ENCODE measurements at regions not wholly inside any gene's neighbourhood (a gene's known extent, or its start where the extent isn't known, plus 50 kb on each side); places are given as distances from the start of the nearest gene placed in this dataset.
A peak's percentile ranks its signal among the peaks of the same experiment; 100 is the strongest.
"Not testable (repeated sequence)": the region's sequence is repeated elsewhere in the genome, so short reads cannot be mapped to it uniquely, and the experiment has no call there.

DNA sequence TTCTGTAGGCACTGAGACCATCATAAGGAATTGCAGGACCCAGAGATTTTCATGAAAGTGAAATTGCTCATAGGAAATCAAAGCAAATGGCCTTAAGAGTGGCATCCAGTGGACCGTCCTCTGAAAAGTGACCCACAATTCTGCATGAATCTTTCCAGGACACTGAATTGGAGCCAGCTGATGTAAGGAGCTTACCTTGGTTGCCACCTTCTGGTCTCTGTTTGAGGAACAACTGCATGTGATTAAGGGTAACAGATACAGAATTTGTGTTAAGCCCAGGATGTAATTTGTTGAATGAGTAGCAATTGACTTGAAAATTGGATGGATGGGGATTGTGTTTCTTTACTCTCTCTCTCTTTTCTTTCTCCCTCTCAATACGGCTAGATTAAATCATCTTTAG lies 49.9 kb upstream of the GAS1 start:
- no peak for DNase-seq

DNA sequence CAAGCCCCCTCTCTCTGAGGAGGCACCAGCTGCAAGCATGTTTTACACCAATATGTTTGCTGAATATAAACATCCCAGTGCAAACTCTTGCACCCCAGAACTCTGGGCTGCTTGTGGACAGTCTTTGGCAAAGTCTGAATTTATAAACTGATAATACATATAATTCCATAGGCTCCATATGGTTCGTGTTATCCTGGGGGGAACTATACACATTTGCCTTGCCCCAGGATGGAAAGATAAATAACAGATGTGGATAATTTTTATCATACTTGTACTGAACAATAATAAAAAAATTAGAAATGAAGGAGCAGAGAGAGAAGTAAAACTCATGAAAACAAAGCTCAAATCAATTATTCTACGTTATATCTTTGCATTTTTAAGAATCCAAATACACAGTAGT lies 50.6 kb upstream of the GAS1 start:
- DNase-seq: no peak

DNA sequence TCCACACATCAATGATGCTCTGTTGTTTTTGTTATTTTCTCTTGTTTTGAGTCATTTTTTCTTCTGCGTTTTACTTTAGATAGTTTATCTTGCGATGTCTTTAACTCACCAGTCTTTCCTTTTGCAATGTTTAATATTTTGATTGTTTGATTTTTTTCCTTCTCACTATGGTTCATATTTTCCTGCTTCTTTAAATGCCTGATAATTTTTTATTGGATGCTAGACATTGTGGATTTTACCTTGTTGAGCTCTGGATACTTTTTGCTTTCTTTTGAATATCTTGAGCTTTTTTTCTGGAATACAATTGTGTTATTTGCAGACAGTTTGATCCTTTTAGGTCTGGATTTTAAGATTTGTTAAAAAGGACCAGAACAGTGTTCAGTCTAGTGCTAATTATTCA lies 55.2 kb upstream of the GAS1 start:
- DNase-seq: no peak

DNA sequence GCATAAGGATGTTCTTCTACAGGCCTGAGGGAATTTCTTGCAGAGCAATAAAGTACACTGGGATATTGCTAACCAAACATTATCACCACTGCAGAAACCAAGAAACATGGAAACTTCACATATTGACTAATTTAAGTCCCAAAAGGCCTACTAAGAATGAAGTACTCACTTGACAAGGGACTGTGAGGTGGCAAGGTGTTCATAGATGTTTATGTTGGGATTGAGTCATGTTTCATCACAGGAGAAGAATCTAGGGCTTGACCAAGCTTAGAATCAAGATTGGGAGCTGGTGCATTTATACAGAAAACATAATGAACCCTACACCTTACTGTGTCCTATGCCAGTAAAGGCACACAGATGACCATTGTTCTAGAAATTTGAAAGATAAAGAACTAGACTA lies 56.7 kb upstream of the GAS1 start:
- no peak for DNase-seq

DNA sequence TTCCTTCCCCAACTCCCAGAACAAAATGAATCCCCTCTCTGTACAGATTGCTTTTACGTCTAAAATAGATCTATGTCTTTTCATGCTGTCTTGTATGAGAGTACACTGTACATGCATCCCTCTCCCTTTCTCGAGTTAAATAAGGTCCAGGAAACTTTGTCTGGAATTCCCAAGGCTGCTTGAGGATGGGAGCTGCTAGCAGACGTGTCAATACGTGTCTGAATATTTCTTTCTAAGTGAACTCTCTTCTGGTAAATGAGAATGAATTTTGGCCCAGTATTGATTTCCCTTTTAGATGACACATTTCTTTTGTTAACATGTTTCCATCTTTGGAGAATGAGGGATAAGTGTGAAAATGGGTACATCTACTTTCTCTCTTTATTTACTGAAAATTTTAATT lies 59.6 kb upstream of the GAS1 start:
- DNase-seq: no peak

DNA sequence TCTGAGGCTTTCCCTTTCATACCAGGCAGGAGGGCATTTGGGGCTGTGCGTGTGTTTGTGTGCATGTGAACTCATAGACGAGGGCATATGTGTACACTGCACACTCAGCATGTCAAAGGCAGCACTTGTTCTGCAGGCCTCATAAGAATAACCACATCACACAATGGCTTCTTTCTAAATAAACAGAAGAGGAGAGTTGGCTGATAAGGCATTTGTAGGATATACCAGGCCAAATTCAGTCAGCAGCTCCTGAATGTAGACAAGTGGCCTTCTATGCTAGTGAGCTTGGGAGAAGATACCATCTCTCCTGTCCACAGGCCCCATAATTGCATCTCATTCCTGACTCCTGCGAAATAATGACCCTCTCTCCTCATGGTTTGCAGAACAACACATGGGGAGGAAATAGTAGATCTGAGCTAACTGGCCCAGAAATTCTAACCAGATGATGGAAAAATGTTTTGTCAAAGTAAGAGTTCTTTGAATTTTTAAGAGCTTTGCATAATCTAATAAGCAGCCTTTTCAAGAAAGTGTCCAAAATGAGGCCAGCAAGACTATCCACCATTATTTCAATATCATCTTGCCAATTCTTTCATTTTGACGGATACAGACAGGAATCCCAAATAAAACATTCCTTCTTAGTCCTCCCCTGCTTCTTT lies 60.5 kb upstream of the GAS1 start:
- DNase-seq: no peak

DNA sequence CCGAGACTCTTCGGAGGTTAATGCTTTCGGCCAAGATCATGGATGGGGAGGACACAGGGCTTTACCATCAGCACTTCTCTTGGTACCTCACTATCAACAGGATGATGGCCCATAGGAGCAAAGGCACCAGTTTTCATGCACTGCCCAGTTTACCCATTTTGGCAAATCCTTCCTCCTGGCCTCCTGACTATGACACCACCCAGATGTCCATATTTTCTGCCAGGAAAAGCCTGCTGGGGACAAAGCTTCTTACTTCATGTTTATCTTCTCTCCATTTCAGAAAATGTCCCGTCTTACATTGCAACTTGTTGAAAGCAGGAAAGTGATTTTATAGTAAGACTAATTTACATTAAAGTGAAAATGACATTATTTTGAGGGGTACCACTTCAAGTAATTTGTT lies 61.4 kb upstream of the GAS1 start:
- DNase-seq: no peak

DNA sequence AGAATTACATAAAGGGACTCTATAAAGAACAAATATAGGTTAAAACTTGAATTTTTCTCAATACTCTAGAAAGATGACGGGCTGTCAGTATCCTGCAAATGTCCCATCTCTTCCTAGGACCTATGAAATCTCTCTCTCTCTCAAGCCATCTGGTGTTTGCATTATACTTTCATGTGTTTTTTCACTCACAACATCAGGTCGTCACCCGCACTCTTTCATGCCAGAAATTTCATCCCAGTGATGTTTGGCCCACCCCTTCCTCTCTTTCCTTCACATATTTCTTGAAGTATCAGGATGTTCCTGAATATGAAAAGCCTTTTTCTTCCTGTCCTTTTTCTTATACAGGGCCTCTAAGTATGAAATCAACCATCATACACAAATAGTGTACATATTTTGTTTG lies 63.3 kb upstream of the GAS1 start:
- no peak for DNase-seq

DNA sequence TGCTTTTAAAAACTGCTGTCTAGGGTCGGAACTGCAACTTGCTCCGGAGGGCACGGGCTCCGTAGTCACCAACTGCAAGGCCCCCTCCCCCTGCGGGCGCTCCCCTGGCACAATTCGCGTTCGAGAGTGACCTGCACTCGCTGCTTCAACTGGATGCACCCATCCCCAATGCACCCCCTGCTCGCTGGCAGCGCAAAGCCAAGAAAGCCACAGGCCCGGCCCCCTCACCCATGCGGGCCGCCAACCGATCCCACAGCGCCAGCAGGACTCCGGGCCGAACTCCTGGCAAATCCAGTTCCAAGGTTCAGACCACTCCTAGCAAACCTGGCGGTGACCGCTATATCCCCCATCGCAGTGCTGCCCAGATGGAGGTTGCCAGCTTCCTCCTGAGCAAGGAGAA lies 64.2 kb upstream of the GAS1 start:
- DNase-seq: no peak

DNA sequence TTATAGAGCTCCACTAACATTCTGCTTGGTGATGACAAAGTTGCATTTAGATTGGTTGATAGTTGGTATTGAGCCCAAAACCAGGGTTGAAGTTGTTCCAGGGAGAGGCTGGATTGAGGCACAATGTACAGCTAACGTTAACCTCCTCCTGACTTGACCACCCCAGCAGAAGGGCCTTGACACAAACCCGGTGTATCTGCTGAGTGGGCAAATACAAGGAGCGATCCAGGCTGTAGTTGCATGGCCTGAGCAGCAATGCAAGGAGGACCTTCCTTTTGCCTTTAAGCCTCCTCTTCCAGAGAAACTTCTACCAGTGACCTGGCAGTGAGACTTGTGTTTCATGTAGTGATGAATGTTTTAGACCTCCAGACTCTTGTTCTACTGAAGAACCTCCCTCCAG lies 66.2 kb upstream of the GAS1 start:
- DNase-seq: no peak

DNA sequence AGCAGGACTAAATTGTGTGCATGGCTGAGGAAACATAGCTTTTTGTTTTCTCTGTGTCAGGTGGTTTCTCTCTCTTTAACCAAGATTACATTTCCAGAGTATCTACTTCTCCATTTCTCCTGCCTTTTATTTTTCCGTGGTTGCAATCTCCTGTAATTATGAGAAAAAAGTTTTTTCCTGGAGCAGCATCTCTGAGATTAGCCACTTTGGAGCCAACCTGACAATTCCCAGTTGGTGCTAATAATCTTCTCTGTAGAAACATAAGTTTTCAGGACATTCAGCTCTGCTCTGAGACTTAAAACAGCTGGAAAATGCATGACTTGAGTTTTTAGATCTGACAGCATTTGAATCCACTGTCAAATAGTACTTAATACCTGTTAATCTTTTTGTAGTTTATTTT lies 67.1 kb upstream of the GAS1 start:
- DNase-seq: no peak

DNA sequence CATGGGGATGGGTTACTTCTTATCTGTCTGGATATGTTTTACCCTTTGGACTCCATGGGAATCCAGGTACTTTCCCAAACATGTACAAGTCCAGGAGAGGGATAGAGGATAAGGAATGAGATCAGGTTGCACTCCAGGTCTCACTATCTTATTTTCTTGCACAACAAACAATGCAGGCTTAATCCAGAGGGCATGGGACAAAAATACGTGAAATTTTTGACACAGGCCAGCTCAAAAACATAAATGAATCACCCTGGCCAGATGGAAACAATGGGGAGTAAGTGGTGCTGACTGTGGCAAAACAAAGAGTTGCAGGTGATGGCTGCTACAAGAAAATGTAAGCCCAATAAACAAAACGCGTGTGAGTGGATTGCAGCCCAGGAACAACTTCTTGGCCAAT lies 69.4 kb upstream of the GAS1 start:
- DNase-seq: no peak

DNA sequence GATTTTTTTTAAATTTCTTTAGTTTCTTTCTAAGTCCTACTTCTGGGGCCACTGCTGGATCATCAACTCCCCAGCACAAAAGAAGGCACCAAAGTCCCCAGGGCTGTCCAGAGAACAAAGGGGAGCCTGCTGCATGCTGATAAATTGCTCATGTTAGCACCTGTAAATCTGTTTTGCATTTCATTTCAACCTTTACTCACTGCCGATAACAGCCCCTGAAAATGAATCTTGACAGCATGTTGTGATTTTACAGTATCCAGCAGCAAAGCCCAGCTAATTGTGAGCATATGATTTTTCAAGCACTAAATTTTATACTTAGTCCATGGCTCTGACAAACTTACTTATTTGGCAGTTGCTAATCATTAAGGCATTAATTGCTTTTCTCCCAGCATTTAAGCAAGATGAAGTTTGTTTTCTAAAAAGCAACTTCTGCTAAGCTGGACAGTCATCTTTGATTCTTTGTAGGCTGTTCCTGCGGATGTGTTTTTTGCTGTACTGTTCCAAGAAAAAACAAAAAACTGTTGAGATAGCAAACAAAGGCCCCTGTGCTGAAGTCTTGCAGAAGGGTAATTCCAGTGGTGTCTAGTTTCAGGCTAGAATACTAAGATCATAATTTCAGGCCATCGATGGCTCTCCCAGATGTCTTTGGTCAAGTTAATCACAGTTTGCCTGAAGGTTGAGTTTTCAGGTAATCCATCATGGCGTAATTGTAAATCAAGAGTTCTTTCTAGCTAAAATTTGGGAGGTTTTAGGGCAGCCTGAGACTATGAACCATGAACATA lies 73.1 kb upstream of the GAS1 start:
- DNase-seq: no peak

DNA sequence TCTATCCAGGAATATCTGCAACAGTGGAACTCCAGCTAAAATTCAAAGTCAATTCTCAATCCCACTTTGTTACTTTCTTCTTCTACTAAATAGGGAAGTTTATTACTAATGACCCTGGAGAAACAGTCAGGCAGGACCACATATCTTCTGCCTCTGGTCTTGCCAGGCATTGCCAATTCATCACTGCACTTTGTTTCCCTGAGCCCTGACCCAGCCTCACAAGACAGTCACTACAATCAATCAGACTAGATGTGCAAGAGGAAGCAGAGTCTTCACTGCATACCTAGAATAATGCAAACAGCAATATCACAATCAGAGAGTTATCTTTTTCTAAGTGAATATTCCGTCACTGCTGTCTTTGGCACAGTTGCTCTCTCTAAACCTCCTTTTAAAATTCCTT lies 74.9 kb upstream of the GAS1 start:
- DNase-seq: no peak

DNA sequence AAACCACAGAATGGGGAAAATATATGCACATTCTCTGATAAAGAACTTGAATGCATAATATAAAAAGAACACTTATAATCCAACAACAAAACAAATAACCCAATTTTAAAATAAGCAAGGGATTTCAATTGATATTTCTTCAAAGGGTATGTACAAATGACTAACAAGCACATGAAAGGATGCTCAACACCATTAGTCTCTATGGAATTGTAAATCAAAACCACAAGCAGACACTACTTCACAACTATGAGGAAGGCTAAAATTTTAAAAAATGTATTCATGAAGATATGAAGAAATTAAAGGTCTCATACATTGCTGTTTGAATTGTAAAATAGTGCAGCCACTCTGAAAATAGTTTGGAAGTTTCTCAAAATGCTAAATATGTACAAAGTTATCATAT lies 78.9 kb upstream of the GAS1 start:
- no peak for DNase-seq

DNA sequence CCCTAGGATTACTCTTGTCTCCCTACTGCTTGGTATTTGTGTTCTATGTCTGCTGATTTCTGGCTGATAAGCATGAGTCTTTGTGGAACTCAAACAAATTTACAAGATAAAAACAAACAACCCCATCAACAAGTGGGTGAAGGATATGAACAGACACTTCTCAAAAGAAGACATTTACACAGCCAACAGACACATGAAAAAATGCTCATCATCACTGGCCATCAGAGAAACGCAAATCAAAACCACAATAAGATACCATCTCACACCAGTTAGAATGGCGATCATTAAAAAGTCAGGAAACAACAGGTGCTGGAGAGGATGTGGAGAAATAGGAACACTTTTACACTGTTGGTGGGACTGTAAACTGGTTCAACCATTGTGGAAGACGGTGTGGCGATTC lies 81.5 kb upstream of the GAS1 start:
- DNase-seq: not testable (repeated sequence)

DNA sequence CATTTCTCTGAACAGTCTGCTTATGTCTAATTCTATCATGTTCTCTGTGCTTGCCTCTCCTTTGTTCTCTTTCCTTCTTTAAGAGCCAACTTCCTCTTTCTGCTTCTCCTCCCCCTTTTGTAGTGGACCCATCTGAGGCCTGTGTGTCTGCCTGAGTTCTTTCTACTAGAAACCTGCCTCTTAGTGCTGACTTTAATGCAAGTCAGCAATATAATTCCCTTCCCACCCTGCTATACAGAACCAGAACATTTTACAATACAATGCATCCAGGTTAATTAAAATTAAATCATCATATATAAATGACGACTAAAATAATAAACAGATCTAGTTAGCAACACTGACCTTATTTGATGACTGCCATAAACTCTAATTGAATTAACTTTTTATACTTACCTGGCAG lies 82.6 kb upstream of the GAS1 start:
- no peak for DNase-seq

DNA sequence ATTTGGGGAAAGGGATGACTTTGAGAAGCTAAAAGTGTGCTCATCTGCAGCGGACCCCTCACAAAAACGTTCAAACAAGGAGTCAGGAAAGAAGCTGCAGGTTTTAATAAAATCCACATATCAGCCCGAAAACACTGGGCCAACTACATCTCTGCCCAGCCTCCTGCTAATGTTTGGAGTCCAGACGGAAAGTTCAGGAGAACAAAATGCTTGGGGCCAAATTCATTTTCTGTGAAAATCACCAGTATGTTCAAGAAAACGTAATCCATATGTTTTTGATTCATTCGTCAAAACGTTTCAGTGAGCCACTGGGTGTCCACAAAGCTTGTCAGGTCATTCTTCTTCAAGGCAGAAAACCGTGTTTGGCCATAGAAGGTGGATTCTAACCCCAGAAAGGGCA lies 87.5 kb upstream of the GAS1 start:
- no peak for DNase-seq

DNA sequence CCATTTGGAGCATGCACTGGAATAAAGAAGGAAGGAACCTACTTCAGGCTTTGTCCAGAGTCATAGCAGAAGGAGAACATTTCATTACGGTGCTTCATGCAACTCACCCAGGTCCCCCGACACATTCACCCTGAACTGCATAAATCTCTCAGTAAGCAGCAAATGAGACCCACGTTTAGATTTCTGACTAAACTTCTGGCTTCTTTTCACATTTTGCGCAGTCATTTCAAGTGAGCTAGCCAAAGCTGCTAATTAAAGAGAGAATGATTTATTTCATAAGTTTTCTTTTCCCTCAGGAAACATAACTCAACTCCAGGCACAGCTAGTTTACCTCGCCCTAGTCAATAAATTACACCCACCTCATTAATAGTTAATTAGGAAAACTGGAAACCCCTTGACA lies 88.6 kb upstream of the GAS1 start:
- no peak for DNase-seq

DNA sequence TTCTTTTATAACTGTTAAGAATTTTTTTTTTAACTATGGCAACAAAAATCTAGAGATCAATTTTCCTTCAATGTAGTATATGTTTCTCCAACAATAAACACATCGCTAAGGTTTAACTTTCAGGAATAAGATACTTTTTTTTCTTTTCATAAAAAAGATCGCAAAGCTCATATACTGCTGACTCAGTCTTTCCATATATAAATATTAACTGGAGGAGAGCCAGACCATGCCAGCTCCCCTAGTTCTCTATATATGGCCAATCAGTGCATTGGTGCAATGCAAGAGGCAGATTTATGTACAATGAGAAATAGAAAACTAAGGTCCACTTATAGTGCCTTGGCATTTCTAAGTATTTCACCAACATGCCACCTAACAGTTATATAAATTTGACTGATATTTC lies 89.2 kb upstream of the GAS1 start:
- DNase-seq: no peak

DNA sequence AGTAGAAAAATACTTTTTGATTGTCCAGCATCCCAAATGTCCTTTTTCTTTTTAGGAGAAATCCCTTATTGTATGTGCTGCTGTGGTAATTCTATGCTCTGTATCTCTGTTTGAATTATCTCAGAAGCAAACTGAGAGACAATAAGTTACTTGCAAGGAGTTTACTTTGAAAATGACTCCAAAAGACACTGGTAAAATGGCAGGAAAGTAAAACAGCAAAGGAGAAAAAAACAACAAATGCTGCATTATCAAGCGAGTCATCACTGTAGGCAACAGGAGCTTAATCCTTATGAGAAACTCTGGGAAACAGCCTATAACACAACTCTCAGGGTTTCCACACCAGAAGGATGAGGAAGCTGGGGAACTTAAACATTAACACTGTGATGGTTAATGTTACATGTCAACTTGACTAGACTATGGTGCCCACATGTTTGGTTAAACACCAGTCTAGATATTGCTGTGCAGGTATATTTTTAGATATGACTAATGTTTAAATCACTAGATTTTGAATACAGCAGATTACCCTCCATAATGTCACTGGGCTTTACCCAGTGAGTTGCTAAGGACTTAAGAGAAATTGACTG lies 92.6 kb upstream of the GAS1 start:
- DNase-seq: no peak

DNA sequence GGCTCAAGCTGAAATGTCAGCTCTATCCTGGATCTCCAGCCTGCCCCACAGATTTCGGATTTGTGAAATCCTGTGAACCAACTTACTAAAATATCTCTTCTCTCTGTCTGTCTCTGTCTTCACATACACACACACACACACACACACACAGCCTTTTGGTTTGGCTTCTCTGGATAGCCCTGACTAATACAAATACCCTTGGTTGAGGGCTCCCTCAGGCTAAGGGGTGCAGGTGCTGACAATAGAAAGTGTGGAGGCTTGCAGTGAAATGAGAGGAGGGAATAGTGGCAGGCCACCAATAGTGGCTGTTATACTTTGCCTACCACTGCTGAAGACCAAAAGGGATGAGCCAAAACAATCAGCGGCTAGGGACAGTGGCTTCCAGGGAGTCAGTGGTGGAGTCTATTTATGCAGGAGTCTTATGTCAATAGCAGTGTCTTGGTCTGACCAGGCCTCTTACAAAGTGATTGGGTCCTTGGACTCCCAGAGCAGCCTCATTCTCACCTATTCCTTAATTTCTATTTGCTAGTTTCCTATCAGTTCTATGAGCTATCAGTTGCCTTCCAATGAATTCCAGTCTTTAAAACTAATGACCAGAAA lies 93.2 kb upstream of the GAS1 start:
- DNase-seq: peak; percentile 16

DNA sequence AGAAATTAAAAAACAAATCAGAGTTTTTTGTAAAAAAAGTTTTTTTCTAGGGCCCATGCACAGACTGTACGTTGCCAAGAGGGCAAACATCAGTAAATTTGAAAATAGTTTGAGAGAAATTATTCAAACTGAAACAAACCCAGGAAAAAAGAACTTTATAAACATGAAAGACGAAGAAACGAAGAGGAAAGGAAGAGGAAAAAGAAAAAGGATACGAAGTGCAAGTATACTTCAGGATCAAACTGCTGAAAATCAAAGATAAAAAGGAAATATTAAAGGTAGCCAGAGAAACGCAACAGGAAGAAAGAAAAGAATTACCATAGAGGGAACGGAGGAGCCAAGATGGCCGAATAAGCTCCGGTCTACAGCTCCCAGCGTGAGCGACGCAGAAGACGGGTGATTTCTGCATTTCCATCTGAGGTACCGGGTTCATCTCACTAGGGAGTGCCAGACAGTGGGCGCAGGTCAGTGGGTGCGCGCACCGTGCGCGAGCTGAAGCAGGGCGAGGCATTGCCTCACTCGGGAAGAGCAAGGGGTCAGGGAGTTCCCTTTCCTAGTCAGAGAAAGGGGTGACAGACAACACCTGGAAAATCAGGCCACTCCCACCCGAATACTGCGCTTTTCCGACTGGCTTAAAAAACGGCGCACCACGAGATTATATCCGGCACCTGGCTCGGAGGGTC lies 94.4 kb upstream of the GAS1 start:
- DNase-seq: peak; percentile 26

Data from NCI-H748 treated with DMSO at 0.1 percent for 48 hours (cell line).